ENCODE measurements at regions not wholly inside any gene's neighbourhood (a gene's known extent, or its start where the extent isn't known, plus 50 kb on each side); places are given as distances from the start of the nearest gene placed in this dataset.

DNA sequence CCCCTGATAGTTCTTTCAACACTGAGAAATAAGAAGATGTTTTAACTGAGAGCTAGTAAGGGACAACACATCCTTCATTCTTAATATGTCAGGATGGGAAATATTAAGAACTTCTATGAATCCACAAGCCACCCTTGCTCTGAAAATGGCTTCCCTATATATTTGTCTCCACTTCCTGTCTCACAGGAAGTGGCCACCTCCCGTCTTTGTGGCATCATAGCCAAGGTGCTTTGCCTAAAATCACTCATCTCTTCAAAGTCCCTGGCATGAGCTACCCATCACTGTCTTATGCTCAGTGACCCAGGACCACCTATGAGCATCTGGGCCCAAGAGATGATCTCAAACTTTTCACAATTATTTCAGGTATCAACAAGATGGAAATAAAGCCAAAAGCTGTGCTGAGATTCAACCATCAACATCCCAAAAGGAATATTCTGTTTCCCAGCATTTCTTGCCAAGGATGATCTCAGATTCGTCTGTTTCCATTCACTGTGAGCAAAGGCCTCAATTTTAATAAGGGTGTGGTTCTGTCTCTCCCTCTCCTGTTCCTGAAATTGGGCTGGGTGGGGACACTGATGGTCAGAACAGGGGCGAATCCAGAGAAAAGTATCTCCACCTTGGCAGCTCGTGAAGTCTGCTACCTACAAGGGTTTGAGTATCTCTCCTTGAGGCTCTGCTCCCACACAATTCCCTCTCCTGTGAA is 493.9 kb downstream of the MN1 start:
- Histone ChIP-seq H3K9me3 (ENCODE audit: low read depth) (no peaks in the 10 kb centered on the region), H3K4me1 (ENCODE audit: low read depth) (peaks cover 15% of the 10 kb centered on the region), H3K36me3 (no peaks in the 10 kb centered on the region), H3K27ac (no peak overlapping the region), H3K4me3 (no peak overlapping the region), H3K27me3 (no peaks in the 10 kb centered on the region)
- DNase-seq (ENCODE audit: low read depth in 1 of 2, low spot score in 1 of 2), result no peak
- TF ChIP-seq CTCF (IDR thresholded peaks at IDR 0.05; ENCODE audit: low read depth, low read length), result no peak

DNA sequence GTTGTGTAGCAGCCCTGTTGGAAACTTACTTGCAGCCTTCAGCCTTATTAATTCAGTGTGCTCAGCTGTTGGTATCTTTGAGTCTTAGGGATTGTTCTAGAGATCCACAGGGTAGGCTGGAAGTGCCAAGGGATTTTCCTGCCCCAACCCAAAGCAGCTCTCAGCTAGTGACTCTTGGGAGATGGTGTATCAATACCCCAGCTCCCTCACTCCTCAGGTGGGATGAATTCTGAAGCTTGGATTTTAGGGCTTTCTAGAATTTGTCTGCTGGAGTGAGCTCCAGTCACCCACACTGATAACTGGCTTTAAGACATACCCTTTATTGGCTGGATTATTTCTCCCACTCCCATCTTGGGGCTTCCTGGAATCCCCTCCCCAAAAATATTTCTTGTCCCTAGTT is 493.0 kb downstream of the MN1 start:
- no peak for DNase-seq (ENCODE audit: low read depth in 1 of 2, low spot score in 1 of 2)
- Histone ChIP-seq H3K4me1 (ENCODE audit: low read depth) (peaks cover 21% of the 10 kb centered on the region), H3K4me3 (no peak overlapping the region), H3K27ac (no peak overlapping the region), H3K9me3 (ENCODE audit: low read depth) (no peaks in the 10 kb centered on the region), H3K36me3 (no peaks in the 10 kb centered on the region), H3K27me3 (no peaks in the 10 kb centered on the region)
- no peak for TF ChIP-seq CTCF (IDR thresholded peaks at IDR 0.05; ENCODE audit: low read depth, low read length)

DNA sequence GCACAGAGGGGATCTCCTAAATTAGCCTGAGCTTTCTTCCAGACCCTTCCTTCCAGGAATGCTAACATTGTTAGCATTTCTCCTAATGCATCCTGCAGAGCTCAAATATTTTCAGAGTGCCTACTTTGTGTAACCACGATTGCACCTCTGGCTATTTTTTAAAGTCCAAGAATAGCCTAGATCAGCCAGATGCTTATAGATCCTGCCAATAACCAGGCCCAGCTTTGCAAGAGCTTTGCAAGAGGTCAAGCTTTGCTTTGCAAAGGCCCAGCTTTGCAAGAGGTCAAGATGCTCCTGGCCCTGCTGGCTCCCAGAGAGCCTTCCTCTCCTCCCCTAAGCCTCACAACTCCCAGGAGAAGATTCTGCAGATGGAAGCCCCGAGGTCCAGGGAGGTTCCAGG is 491.9 kb downstream of the MN1 start:
- Histone ChIP-seq H3K4me1 (ENCODE audit: low read depth) (peaks cover 26% of the 10 kb centered on the region), H3K4me3 (no peak overlapping the region), H3K9me3 (ENCODE audit: low read depth) (no peaks in the 10 kb centered on the region), H3K27me3 (no peaks in the 10 kb centered on the region), H3K36me3 (no peaks in the 10 kb centered on the region), H3K27ac (no peak overlapping the region)
- DNase-seq (ENCODE audit: low read depth in 1 of 2, low spot score in 1 of 2), result no peak
- TF ChIP-seq CTCF (IDR thresholded peaks at IDR 0.05; ENCODE audit: low read depth, low read length), result no peak

DNA sequence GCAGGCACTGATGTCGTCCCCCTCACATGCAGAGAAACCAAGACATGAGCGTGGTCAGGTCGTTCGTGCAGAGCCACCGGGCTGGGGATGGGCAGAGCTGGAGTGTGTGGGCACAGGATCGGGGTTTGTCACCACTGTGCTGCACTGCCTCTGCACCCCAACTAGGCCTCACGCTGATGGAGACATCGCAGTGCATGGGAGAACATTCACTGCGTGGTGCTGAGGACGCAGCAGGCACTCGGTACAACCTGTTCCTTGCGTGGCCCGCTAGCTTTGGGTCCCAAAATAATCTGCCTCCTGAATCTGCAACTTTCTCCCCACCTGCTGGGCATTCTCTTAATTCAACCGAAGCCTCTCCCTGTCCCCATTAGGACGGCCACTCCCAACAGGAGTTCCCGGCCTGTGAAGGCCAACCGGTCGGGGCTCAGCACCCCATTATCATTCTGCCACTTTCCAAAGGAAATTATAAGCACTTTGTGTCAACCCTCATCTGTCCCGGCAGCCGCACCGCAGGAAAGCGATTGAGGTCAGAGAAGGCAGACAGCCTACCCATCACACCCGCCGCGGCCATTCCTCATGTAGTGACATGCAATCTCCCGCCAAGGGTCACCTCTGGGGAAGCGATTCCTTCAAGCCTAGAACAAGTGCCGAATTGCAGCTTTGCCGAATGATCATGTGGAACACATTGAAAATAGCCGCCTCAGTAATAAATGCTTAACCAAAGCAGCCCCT is 490.4 kb downstream of the MN1 start:
- Histone ChIP-seq H3K4me1 (ENCODE audit: low read depth) (peaks cover 27% of the 10 kb centered on the region), H3K36me3 (no peaks in the 10 kb centered on the region), H3K27ac (no peak overlapping the region), H3K9me3 (ENCODE audit: low read depth) (no peaks in the 10 kb centered on the region), H3K27me3 (no peaks in the 10 kb centered on the region), H3K4me3 (no peak overlapping the region)
- TF ChIP-seq CTCF (IDR thresholded peaks at IDR 0.05; ENCODE audit: low read depth, low read length), result no peak
- DNase-seq (ENCODE audit: low read depth in 1 of 2, low spot score in 1 of 2), result peak in 1 of 2 donors; percentile 27

DNA sequence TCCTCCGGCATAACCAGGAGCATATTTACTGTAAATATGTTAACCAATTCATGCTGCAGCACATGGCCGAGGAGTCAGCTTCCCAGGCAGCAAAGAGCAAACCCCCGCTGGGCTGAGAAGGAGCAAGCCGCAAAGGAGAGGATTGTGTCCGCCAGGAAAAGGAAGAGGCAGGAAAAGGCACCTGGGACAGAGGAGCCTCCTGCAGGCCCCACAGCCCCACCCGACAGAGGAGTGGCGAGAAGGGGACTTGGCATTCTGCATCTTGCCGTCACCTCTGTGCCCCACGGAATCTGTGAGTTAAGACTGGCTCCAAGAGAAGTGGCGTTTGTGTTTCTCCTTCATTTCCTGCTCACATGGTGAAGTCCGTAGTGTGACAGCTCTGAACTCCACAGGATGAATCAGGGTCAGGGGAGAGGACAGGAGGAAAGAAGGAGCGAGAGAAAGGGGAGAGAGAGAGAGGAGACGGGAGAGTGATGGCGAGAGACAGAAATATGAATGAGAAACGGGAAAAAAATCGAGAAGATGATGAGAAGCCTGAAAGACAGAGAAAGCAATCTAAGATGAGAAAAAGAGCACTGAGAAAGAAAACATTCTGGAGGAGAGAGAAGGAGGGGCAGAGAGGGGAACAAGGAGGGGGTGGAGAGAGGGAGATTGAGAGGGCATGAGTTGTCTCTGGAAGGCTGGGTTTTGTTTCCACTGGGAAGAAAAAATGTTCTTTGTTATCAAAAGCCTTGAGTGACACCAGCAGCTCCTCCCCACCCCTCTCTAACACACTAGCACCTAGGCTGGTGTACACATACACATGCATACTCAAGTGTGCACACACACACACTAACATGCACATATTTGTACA is 489.6 kb downstream of the MN1 start:
- no peaks in the 10 kb centered on the region for H3K9me3 ChIP-seq (ENCODE audit: low read depth)
- H3K4me3 ChIP-seq, result no peak overlapping the region
- DNase-seq (ENCODE audit: low read depth in 1 of 2, low spot score in 1 of 2), result peak in 1 of 2 donors; percentile 52
- peaks cover 27% of the 10 kb centered on the region for H3K4me1 ChIP-seq (ENCODE audit: low read depth)
- H3K27me3 ChIP-seq, result no peaks in the 10 kb centered on the region
- TF ChIP-seq CTCF (IDR thresholded peaks at IDR 0.05; ENCODE audit: low read depth, low read length), result no peak
- H3K36me3 ChIP-seq, result no peaks in the 10 kb centered on the region
- H3K27ac ChIP-seq, result no peak overlapping the region

All from cardiac muscle cell (in vitro differentiated cells and primary cell).